Naive B cell (primary cell): ENCODE measurements at regions not wholly inside any gene's neighbourhood (a gene's known extent, or its start where the extent isn't known, plus 50 kb on each side); places are given as distances from the start of the nearest gene placed in this dataset.
A peak's percentile ranks its signal among the peaks of the same experiment; 100 is the strongest.

Experiments used
- ATAC-seq, 2 donors: fragments of 150-1000 bp; cut with Tn5 transposase; 2 replicates each; pipeline ENCODE4 v1.10.0; 2021; ENCODE audit warnings: low read depth in 2 of 2, mild to moderate bottlenecking in 2 of 2, moderate library complexity in 2 of 2
- DNase-seq: peaks from one replicate; pipeline ENCODE4 v3.0.0; 2022
- H3K27ac Mint-ChIP-seq, 6 donors: one replicate each; pipeline ENCODE4 v1.8.0; 2020 to 2022; ENCODE audit warnings: mild to moderate bottlenecking in 6 of 6, mixed read lengths in 6 of 6, moderate library complexity in 5 of 6, inconsistent platforms in 2 of 6
- H3K27me3 Mint-ChIP-seq, 3 donors: one replicate each; pipeline ENCODE4 v1.8.0; 2021 to 2022; ENCODE audit warnings: mixed read lengths in 3 of 3, mild to moderate bottlenecking in 1 of 3
- H3K36me3 Mint-ChIP-seq, 2 donors: one replicate each; pipeline ENCODE4 v1.8.0; 2020 to 2022; ENCODE audit warnings: mixed read lengths in 2 of 2, inconsistent platforms in 1 of 2, mild to moderate bottlenecking in 1 of 2
- H3K4me1 Mint-ChIP-seq, 3 donors: one replicate each; pipeline ENCODE4 v1.8.0; 2020 to 2022; ENCODE audit warnings: mixed read lengths in 3 of 3, inconsistent platforms in 1 of 3, mild to moderate bottlenecking in 1 of 3, moderate library complexity in 1 of 3
- H3K4me3 Mint-ChIP-seq, 8 donors: one replicate each; pipeline ENCODE4 v1.8.0; 2020 to 2022; ENCODE audit warnings: mild to moderate bottlenecking in 8 of 8, mixed read lengths in 8 of 8, moderate library complexity in 8 of 8, inconsistent platforms in 2 of 8
- H3K9me3 Mint-ChIP-seq, 7 donors: one replicate each; pipeline ENCODE4 v1.8.0; 2020 to 2022; ENCODE audit warnings: mixed read lengths in 7 of 7, mild to moderate bottlenecking in 5 of 7, inconsistent platforms in 2 of 7, moderate library complexity in 1 of 7

DNA sequence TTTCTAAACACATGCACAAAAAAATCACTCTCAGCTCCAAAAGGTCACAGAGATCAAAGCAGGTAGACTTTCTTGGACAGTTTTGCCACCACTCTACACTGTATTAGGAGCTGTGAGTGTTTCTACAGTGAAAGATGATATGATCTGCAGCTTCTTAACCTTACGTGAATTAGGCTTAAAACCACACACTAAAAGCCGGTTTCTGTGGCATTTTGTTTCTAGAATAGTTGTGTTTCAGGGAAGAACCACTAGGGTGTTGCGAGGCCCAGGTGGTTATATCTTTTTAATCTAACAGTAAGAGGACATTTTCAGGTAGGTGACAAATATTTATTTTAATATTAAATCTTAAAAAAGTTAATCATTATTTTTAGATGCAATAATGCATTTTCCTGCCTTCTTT is 216.4 kb downstream of the KLF5 start:
- Mint-ChIP-seq H3K4me3 (no peak overlapping the region), H3K9me3 (peaks cover under 1 to 38% (median 8%) of the 10 kb centered on the region in 7 donors), H3K4me1 (no peaks in the 10 kb centered on the region), H3K36me3 (no peaks in the 10 kb centered on the region), H3K27me3 (no peaks in the 10 kb centered on the region), H3K27ac (no peak overlapping the region)
- DNase-seq (no peak), ATAC-seq (no peak)

DNA sequence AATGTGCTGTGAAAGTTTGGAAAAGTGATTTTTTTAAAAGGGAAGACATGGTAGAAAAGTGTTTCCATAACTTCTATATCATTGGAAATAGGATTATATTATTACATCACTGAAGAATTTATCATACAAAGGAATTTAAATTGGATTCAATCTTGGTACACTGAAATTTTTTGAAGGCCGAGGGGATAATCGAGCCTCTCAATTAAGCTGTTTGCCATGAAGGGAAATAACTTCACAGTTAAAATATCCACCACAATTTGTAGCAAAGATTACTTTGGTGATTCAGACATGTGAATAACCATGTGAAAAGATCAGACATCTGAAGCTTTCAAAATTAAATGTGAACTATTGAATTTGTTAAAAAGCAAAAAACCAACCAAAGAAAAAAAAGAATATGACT is 215.3 kb downstream of the KLF5 start:
- no peak overlapping the region for H3K4me3 Mint-ChIP-seq
- H3K4me1 Mint-ChIP-seq, result no peaks in the 10 kb centered on the region
- no peaks in the 10 kb centered on the region for H3K36me3 Mint-ChIP-seq
- H3K27me3 Mint-ChIP-seq, result no peaks in the 10 kb centered on the region
- DNase-seq (no peak), ATAC-seq (no peak)
- no peak overlapping the region for H3K27ac Mint-ChIP-seq
- H3K9me3 Mint-ChIP-seq, result peaks cover 5 to 44% (median 10%) of the 10 kb centered on the region in 7 donors

DNA sequence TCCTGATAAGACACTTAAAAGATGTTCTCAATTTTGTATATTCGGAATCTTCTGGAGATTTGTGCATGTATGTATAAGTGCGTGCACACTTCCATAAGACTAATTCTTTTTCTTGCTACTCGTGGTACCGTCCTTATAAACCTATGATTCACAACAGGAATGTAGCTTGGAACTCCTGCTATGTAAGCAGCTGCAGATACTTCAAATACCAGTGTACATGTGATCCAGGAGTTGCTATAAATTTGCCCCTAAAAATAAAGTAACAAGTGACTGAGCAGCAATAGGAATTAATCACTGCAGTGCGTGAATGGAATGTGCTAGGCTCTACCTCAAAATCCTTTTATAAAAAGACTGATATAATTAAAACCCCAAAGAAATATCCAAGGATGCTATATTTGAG is 214.9 kb downstream of the KLF5 start:
- ATAC-seq (no peak), DNase-seq (no peak)
- Mint-ChIP-seq H3K27me3 (no peaks in the 10 kb centered on the region), H3K9me3 (peaks cover 5 to 40% (median 10%) of the 10 kb centered on the region in 7 donors), H3K4me1 (no peaks in the 10 kb centered on the region), H3K4me3 (no peak overlapping the region), H3K36me3 (no peaks in the 10 kb centered on the region), H3K27ac (no peak overlapping the region)

DNA sequence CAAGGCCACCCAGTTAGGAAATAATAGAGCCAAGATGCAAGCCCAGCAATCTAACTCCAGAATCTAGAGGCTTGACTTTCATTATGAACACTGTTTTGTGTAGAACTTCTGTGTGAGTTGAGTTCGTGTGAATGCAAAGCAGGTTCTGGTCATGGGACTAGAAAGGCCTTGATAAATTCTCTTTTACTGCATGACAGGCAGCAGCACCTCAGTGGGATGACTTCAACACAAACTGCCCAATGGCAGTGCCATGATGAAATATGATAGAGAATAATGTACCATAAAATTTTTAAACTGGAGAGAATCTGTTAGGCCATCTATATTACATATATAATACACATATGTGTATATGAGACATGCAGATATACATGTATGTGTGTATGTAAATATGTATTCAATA is 214.5 kb downstream of the KLF5 start:
- Mint-ChIP-seq H3K36me3 (no peaks in the 10 kb centered on the region), H3K9me3 (peaks cover 5 to 35% (median 10%) of the 10 kb centered on the region in 7 donors), H3K27ac (no peak overlapping the region), H3K27me3 (no peaks in the 10 kb centered on the region), H3K4me3 (no peak overlapping the region), H3K4me1 (no peaks in the 10 kb centered on the region)
- DNase-seq (no peak), ATAC-seq (no peak)

DNA sequence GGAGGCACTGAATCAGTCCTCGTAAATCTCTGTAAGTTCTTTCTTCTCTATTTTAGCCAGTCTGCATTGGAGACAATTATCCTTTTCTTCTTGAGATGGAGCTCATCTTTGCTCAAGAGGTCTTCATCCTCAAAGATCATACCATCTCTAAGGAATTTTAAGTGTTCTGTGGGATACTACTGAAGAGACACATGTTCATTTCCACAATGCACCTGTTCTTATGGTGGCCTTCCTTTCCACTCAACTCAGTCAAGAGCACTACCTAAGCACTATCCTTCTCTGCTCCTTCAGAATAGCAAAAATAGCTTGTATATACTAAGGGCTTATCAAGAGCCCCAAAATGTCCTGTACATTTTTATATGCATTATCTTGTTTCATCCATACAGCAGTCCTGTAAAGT is 214.0 kb downstream of the KLF5 start:
- ATAC-seq (no peak), DNase-seq (no peak)
- Mint-ChIP-seq H3K4me3 (no peak overlapping the region), H3K27me3 (no peaks in the 10 kb centered on the region), H3K27ac (no peak overlapping the region), H3K4me1 (no peaks in the 10 kb centered on the region), H3K36me3 (no peaks in the 10 kb centered on the region), H3K9me3 (peaks cover 5 to 30% (median 10%) of the 10 kb centered on the region in 7 donors)

DNA sequence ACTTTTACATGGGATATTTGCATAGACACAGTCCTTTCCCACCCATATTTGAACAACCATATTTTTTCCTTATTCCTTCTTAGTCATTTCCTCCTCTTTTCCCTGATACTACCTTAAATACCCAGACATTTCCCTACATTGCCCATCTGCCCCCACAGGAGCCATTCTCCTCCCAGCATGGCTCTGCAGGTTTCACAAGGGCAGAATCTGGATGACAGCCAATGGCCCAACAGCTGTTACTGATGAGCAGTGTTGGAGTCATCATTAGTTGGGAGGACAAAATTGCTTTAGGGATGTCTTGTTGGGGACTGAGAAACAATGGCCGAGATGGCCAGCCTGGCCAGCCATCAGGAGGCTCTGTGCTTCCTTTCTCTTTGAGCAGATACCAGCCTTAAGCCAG is 209.5 kb downstream of the KLF5 start:
- Mint-ChIP-seq H3K9me3 (peaks cover 3 to 11% (median 5%) of the 10 kb centered on the region in 7 donors), H3K27me3 (no peaks in the 10 kb centered on the region), H3K27ac (no peak overlapping the region), H3K4me1 (no peaks in the 10 kb centered on the region), H3K36me3 (no peaks in the 10 kb centered on the region), H3K4me3 (no peak overlapping the region)
- DNase-seq, result no peak
- no peak for ATAC-seq

DNA sequence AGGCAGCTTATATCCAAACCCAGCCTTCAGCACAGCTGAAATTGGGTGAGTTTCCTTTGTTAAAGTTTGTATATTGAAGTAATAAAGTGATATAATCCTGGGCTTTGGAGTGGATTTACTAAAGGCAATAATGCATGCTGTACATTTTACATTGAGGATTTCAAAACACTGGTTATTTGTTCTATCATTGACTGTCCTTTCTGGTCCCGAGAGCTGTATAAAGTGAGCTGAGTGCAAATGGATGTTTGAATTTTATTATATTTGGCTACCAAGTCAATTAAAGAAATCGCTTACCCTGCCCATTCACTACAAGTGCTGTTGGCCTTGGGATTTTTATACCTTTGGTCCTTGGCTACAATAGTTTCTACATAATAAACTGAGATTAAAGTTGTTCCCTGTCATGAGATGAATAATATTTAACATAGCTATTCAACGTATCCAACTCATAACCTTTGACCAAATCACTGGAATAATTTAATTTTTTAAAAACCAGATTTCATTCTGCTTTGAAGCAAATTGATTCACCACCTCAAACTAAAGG is 207.9 kb downstream of the KLF5 start:
- DNase-seq (no peak), ATAC-seq (no peak)
- Mint-ChIP-seq H3K36me3 (no peaks in the 10 kb centered on the region), H3K4me3 (no peak overlapping the region), H3K4me1 (no peaks in the 10 kb centered on the region), H3K9me3 (peaks cover 3 to 11% (median 5%) of the 10 kb centered on the region in 7 donors), H3K27me3 (no peaks in the 10 kb centered on the region), H3K27ac (no peak overlapping the region)

DNA sequence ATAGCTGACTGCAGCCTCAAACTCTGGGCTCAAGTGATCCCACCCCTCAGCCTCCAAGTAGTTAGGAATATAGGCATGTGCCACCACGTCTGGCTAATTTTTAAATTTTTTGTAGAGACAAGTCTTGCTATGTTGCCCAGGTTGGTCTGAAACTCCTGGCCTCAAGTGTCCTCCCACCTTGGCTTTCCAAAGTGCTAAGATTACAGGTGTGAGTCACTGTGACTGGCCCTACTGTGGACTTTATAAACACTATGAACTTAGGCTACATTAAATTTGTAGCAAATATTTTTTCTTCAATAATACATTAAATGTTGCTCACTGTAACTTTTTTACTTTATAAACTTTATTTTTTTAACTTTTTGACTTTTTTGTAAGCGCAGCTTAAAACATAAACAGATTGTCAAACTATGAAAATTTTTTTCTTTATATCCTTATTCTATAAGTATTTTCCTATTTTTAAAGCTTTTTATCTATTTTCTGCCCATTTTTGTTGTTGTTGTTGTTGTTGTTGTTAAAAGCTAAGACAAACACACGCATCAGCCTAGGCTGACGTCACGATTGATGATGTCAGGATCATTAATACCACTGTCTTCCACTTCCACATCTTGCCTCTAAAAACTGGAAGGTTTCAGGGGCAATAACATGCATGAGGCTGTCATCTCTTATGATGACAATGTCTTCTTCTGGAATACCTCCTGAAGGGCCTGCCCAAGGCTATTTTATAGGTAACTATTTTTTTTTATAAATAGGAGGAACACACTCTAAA is 204.2 kb downstream of the KLF5 start:
- Mint-ChIP-seq H3K4me3 (no peak overlapping the region), H3K9me3 (peaks cover 0 to 2% (median 0%) of the 10 kb centered on the region in 7 donors), H3K36me3 (no peaks in the 10 kb centered on the region), H3K27me3 (peaks cover 0 to 4% (median 0%) of the 10 kb centered on the region in 3 donors), H3K4me1 (no peaks in the 10 kb centered on the region), H3K27ac (no peak overlapping the region)
- ATAC-seq (no peak), DNase-seq (no peak)

DNA sequence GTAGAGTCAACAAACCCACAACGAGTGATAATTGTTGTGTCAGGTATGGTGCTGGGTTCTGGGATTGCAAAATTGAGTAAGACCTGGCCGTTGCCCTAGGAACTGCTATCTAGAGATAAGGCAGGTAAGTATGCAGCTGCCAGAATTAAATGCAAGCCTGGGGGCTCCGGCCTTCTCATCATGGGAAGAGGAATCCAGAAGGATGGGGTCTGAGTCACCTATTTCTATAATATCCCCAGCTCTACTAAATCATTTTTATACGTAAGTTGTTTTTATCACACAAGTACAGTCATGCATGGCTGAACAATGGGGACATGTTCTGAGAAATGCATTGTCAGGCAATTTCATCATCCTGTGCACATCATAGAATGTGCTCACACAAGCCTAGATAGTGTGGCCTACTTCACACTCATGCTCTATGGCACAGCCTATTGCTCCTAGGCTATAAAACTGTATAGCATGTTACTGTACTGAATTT is 203.0 kb downstream of the KLF5 start:
- Mint-ChIP-seq H3K4me1 (no peaks in the 10 kb centered on the region), H3K27ac (no peak overlapping the region), H3K9me3 (peaks cover 0 to 2% (median 0%) of the 10 kb centered on the region in 7 donors), H3K27me3 (peaks cover 0 to 4% (median 0%) of the 10 kb centered on the region in 3 donors), H3K36me3 (no peaks in the 10 kb centered on the region), H3K4me3 (no peak overlapping the region)
- ATAC-seq (no peak), DNase-seq (no peak)

DNA sequence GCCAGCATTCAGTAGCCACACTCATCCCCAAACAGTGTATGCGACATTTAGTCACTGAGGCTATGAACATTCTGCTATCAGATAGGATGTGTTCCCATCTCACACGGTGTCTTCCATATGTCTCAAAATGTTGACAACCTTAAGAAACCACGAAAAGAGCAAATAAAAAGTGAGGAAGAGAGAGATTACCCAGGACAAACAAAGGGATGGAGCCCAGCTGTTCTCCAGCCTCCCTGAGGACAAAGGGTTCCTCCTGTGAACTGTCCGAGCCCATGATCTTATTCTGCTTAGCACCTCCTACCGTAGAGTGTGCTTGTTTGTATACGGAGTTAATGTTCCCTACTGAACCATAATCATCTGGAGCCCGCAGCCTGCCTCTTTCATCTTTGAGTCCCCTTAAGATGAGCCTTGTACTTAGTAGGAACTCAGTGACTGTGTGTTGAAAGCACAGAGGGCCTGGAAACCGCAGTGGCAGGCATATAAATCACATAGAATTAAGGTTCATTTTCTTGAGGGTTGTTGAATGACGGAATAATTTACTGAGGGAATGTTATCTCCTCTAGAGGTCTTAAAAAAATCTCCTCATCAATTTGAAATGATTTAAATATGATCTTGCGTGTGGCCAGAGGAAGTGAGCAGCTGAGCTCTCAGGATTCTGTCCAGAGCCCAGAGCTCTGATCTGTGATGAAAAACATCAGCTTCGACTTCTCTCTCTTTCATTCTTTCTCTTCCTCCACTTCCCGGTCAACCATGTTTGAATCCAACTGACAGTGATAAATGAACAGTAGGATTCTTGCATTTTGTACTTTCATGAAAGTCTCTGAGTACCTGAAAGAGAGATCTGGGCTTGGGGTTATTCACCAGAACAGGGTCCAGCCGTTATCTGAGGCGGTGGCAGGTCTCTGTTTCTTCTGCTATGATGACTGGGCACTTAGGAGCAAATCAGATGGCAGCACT is 200.5 kb downstream of the KLF5 start:
- DNase-seq (no peak), ATAC-seq (no peak)
- H3K9me3 Mint-ChIP-seq, result peaks cover 0 to 3% (median 0%) of the 10 kb centered on the region in 7 donors
- H3K36me3 Mint-ChIP-seq, result no peaks in the 10 kb centered on the region
- no peak overlapping the region for H3K27ac Mint-ChIP-seq
- peaks cover 0 to 4% (median 0%) of the 10 kb centered on the region in 3 donors for H3K27me3 Mint-ChIP-seq
- no peak overlapping the region for H3K4me3 Mint-ChIP-seq
- H3K4me1 Mint-ChIP-seq, result no peaks in the 10 kb centered on the region

DNA sequence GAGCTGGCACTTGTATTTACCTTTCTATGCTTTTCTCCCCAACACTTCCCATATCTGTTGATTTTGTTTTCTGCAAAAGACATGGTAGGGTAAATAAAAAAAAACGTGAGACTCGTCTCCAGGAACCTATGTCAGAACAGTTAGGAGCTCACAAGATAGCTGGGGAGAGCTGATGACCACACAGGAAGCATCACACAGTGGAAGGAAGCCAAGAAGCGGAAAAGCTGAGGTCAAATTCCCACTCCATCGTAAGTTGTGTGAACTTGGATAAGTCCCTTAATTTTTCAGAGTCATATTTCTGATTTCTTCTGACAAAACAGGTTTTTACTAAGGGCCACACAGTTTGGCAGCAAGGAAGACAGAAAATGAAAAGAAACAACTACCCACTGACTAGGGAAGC is 199.6 kb downstream of the KLF5 start:
- ATAC-seq, result no peak
- Mint-ChIP-seq H3K27ac (peak overlapping the region in 1 of 6 donors; percentile 42), H3K4me3 (no peak overlapping the region), H3K36me3 (no peaks in the 10 kb centered on the region), H3K27me3 (peaks cover 0 to 4% (median 0%) of the 10 kb centered on the region in 3 donors), H3K9me3 (peaks cover 0 to 3% (median 0%) of the 10 kb centered on the region in 7 donors), H3K4me1 (no peaks in the 10 kb centered on the region)
- no peak for DNase-seq

DNA sequence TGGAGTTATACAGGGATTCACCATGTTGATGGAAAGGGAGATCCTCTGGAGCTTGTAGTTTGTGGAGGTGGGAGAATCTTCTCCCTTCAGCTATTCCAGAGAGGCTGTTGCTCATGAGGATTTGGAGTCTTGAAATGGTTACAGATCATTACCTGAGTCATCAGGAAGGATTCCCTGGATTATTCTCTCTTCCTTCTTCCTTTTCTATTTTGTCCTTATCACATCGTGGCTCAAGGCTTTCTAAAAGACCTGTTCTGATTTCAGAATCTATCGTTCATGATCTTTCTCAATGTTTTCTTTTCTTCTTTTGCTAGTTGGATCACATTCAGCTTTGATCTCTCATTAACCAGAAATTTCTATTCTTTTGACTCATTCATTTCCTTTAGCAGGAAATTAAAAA is 196.0 kb downstream of the KLF5 start:
- no peak for DNase-seq
- Mint-ChIP-seq H3K4me3 (no peak overlapping the region), H3K4me1 (no peaks in the 10 kb centered on the region), H3K9me3 (peaks cover 0 to 6% (median 2%) of the 10 kb centered on the region in 7 donors), H3K36me3 (no peaks in the 10 kb centered on the region), H3K27me3 (peaks cover 0 to 4% (median 0%) of the 10 kb centered on the region in 3 donors), H3K27ac (no peak overlapping the region)
- ATAC-seq, result no peak

DNA sequence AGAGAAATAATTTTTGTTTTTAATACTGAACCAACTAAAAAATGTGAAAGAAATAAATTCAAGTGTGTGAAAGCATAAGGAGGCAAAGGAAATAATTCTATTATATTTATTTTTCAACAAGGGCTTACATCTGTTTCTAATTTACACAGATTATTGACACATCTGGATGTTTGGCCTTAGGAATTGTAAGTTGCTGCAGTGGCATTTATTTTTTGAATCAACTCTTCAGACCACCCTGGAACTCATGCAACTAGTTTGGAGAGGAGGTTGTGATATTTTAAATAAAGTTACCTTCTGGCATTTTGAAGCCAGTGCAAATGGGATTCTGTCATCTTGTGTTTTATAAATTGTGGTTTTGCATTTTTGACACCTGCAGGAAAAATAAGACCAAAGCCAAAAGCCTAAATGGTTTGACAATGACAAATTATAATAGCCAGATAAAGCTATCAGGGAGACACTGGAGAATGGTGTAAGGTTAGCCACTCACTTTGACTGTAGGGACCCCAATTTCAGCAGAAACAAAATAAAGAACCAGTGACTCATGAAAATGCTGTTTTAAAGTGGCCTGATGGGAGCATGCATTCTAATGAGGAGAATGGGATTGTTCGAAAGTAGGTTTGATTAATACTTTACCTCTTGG is 192.9 kb downstream of the KLF5 start:
- Mint-ChIP-seq H3K4me3 (no peak overlapping the region), H3K9me3 (peaks cover 0 to 7% (median 4%) of the 10 kb centered on the region in 7 donors), H3K27me3 (no peaks in the 10 kb centered on the region), H3K4me1 (no peaks in the 10 kb centered on the region), H3K27ac (no peak overlapping the region), H3K36me3 (no peaks in the 10 kb centered on the region)
- ATAC-seq (no peak), DNase-seq (no peak)
